Aorta (tissue), 5 donors: ENCODE measurements at regions not wholly inside any gene's neighbourhood (a gene's known extent, or its start where the extent isn't known, plus 50 kb on each side); places are given as distances from the start of the nearest gene placed in this dataset.
"Not testable (repeated sequence)": the region's sequence is repeated elsewhere in the genome, so short reads cannot be mapped to it uniquely, and the experiment has no call there.

Source experiments
- ATAC-seq: fragments of 200-7000 bp; cut with Tn5 transposase; one replicate; pipeline ENCODE4 v1.9.1; 2022; ENCODE audit warnings: moderate library complexity; ENCODE audit not compliant: low FRiP score
- DNase-seq, 2 donors: peaks; one replicate each; pipeline ENCODE4 v3.0.0-alpha.2; 2020
- H3K27ac ChIP-seq, 2 donors: one replicate each; pipeline ENCODE4 v1.5.1; 2013; ENCODE audit warnings: low read length in 2 of 2, mild to moderate bottlenecking in 2 of 2, moderate library complexity in 2 of 2, control low read depth in 1 of 2, inconsistent platforms in 1 of 2, low read depth in 1 of 2
- H3K27me3 ChIP-seq, 2 donors: one replicate each; pipeline ENCODE4 v1.6.1; 2013; ENCODE audit warnings: control low read depth in 1 of 2, low read length in 1 of 2, mild to moderate bottlenecking in 1 of 2, moderate library complexity in 1 of 2; ENCODE audit not compliant: insufficient read depth in 2 of 2, control insufficient read depth in 1 of 2
- H3K36me3 ChIP-seq, 2 donors: one replicate each; pipeline ENCODE4 v1.6.1; 2013; ENCODE audit warnings: control low read depth in 1 of 2, low read length in 1 of 2, mild to moderate bottlenecking in 1 of 2; ENCODE audit not compliant: insufficient read depth in 2 of 2, control insufficient read depth in 1 of 2
- H3K4me1 ChIP-seq, 2 donors: one replicate each; pipeline ENCODE4 v1.6.1; 2013; ENCODE audit warnings: low read length in 2 of 2, control low read depth in 1 of 2, mild to moderate bottlenecking in 1 of 2, moderate library complexity in 1 of 2; ENCODE audit not compliant: insufficient read depth in 2 of 2, control insufficient read depth in 1 of 2
- H3K4me3 ChIP-seq, 2 donors: one replicate each; pipeline ENCODE4 v1.5.1; 2013; ENCODE audit warnings: low read length in 2 of 2, control low read depth in 1 of 2, mild to moderate bottlenecking in 1 of 2
- H3K9me3 ChIP-seq: one replicate; pipeline ENCODE4 v1.6.1; 2013; ENCODE audit warnings: mild to moderate bottlenecking, low read length; ENCODE audit not compliant: control insufficient read depth
- WGBS, 2 donors: extraction: QIAGEN DNeasy Blood & Tissue Kit; methylation state at CpG; one replicate each; pipeline ENCODE4 v1.1.7; 2013; 5-methylcytosine and 5-hydroxymethylcytosine counted together
- intact Hi-C, 2 donors: fragments of 100-400 bp; cut with DNase I; formaldehyde crosslinking; loops; one replicate each; pipeline versions ENCODE4 v1.14.2 to v1.15.0; 2022
- donor health status: healthy with polysubstance abuse.
- donor health status: Bipolar disorder and iron deficiency.
- donor health status: DM: no; HTN: no; CAD: no.
- donor health status: DM: no; HTN: no; CAD: no.
- donor health status: DM: yes; HTN: yes; CAD: no.

- Histone ChIP-seq H3K27me3 (no peaks in the 10 kb centered on the region), H3K27ac (no peak overlapping the region), H3K9me3 (no peaks in the 10 kb centered on the region), H3K4me3 (no peak overlapping the region), H3K36me3 (no peaks in the 10 kb centered on the region), H3K4me1 (no peaks in the 10 kb centered on the region)
- intact Hi-C loops, result no loop called here
- 67 to 68% methylated on average over 4 of the region's 4 CpGs for WGBS, 2 donors
- no peak for DNase-seq
- no peak for ATAC-seq
These were observed 412.0 kb upstream of the NOX3 start for GRCh38 chr6:155867682-155868081.

GRCh38 chr6:155866676-155867390 is 411.2 kb upstream of the NOX3 start:
- H3K4me1 ChIP-seq, H3K4me3 ChIP-seq, H3K36me3 ChIP-seq, intact Hi-C loops, H3K9me3 ChIP-seq, H3K27me3 ChIP-seq, DNase-seq, ATAC-seq, H3K27ac ChIP-seq: not testable (repeated sequence)
- WGBS, 2 donors, result 97 to 98% methylated on average over 34 to 46 of the region's 46 CpGs

- Histone ChIP-seq H3K4me1 (no peaks in the 10 kb centered on the region), H3K4me3 (no peak overlapping the region), H3K36me3 (no peaks in the 10 kb centered on the region), H3K27me3 (no peaks in the 10 kb centered on the region), H3K27ac (no peak overlapping the region), H3K9me3 (peaks cover 1% of the 10 kb centered on the region)
- WGBS, 2 donors, result 69 to 96% methylated on average over 2 of the region's 2 CpGs
- intact Hi-C loops, result no loop called here
- DNase-seq (no peak), ATAC-seq (no peak)
These were observed 406.2 kb upstream of the NOX3 start for GRCh38 chr6:155861821-155862220.

- 78 to 97% methylated on average over 4 of the region's 4 CpGs for WGBS, 2 donors
- H3K27me3 ChIP-seq, H3K9me3 ChIP-seq, H3K4me3 ChIP-seq, ATAC-seq, H3K4me1 ChIP-seq, DNase-seq, H3K27ac ChIP-seq, H3K36me3 ChIP-seq, intact Hi-C loops: not testable (repeated sequence)
These were observed 403.3 kb upstream of the NOX3 start for GRCh38 chr6:155858906-155859305.

GRCh38 chr6:155854787-155855186 is 399.1 kb upstream of the NOX3 start:
- intact Hi-C loops, result no loop called here
- Histone ChIP-seq H3K9me3 (peaks cover 1% of the 10 kb centered on the region), H3K36me3 (no peaks in the 10 kb centered on the region), H3K4me1 (peaks cover 0 to 4% of the 10 kb centered on the region in 2 donors), H3K4me3 (no peak overlapping the region), H3K27me3 (no peaks in the 10 kb centered on the region), H3K27ac (no peak overlapping the region)
- no peak for ATAC-seq
- WGBS, 2 donors, result 93% methylated on average over 2 of the region's 2 CpGs
- DNase-seq, result no peak

- H3K27ac ChIP-seq, result no peak overlapping the region
- no peak overlapping the region for H3K4me3 ChIP-seq
- H3K36me3 ChIP-seq, result no peaks in the 10 kb centered on the region
- ATAC-seq (no peak), DNase-seq (no peak)
- peaks cover 0 to 4% of the 10 kb centered on the region in 2 donors for H3K4me1 ChIP-seq
- no peaks in the 10 kb centered on the region for H3K27me3 ChIP-seq
- WGBS, 2 donors, result 72 to 74% methylated on average over 2 of the region's 2 CpGs
- intact Hi-C loops, result no loop called here
- no peaks in the 10 kb centered on the region for H3K9me3 ChIP-seq
These were observed 397.4 kb upstream of the NOX3 start for GRCh38 chr6:155853011-155853410.

GRCh38 chr6:155850408-155850841 is 394.8 kb upstream of the NOX3 start:
- no peaks in the 10 kb centered on the region for H3K9me3 ChIP-seq
- ATAC-seq (no peak), DNase-seq (no peak)
- no peaks in the 10 kb centered on the region for H3K27me3 ChIP-seq
- WGBS, 2 donors, result 62 to 66% methylated on average over 5 of the region's 5 CpGs
- H3K4me1 ChIP-seq, result peaks cover 0 to 2% of the 10 kb centered on the region in 2 donors
- no peak overlapping the region for H3K27ac ChIP-seq
- no peak overlapping the region for H3K4me3 ChIP-seq
- no peaks in the 10 kb centered on the region for H3K36me3 ChIP-seq
- intact Hi-C loops, result no loop called here

- intact Hi-C loops, result no loop called here
- DNase-seq (no peak), ATAC-seq (no peak)
- H3K9me3 ChIP-seq, result no peaks in the 10 kb centered on the region
- H3K4me1 ChIP-seq, result peaks cover 0 to 2% of the 10 kb centered on the region in 2 donors
- H3K36me3 ChIP-seq, result no peaks in the 10 kb centered on the region
- H3K27me3 ChIP-seq, result no peaks in the 10 kb centered on the region
- no peak overlapping the region for H3K4me3 ChIP-seq
- 59 to 64% methylated on average over 5 of the region's 5 CpGs for WGBS, 2 donors
- no peak overlapping the region for H3K27ac ChIP-seq
These were observed 392.1 kb upstream of the NOX3 start for GRCh38 chr6:155847711-155848110.

GRCh38 chr6:155837474-155837873 is 381.8 kb upstream of the NOX3 start:
- WGBS, 2 donors, result 84 to 87% methylated on average over 4 of the region's 4 CpGs
- Histone ChIP-seq H3K9me3 (no peaks in the 10 kb centered on the region), H3K4me1 (no peaks in the 10 kb centered on the region), H3K27me3 (no peaks in the 10 kb centered on the region), H3K4me3 (no peak overlapping the region), H3K27ac (no peak overlapping the region), H3K36me3 (no peaks in the 10 kb centered on the region)
- DNase-seq (no peak), ATAC-seq (no peak)
- intact Hi-C loops, result no loop called here
